Activated CD8-positive, alpha-beta memory T cell treated with anti-CD3 and anti-CD28 coated beads, Interleukin-2, amount 10 ng/mL, durations not matched to agents 7 days and 5 days (primary cell): ENCODE measurements at regions not wholly inside any gene's neighbourhood (a gene's known extent, or its start where the extent isn't known, plus 50 kb on each side); places are given as distances from the start of the nearest gene placed in this dataset.

Experiments
- ATAC-seq: fragments of 150-1000 bp; cut with Tn5 transposase; one replicate; pipeline ENCODE4 v1.10.0; 2021; ENCODE audit warnings: moderate library complexity
- CTCF ChIA-PET: fragments of 350-600 bp; sonication (Branson Sonifier 250); formaldehyde crosslinking; loops from one replicate; lab custom pipeline; 2021; ENCODE audit warnings: antibody characterized with exemption; lab: Charles Lee
- DNase-seq: peaks from one replicate; pipeline ENCODE4 v3.0.0-alpha.2; 2020
- H3K27ac Mint-ChIP-seq: one replicate; pipeline ENCODE4 v1.8.0; 2021; ENCODE audit warnings: mild to moderate bottlenecking, mixed read lengths
- H3K27me3 Mint-ChIP-seq: one replicate; pipeline ENCODE4 v1.8.0; 2021; ENCODE audit warnings: mixed read lengths
- H3K36me3 Mint-ChIP-seq: one replicate; pipeline ENCODE4 v1.8.0; 2021; ENCODE audit warnings: mild to moderate bottlenecking, mixed read lengths
- H3K4me1 Mint-ChIP-seq: one replicate; pipeline ENCODE4 v1.8.0; 2021; ENCODE audit warnings: mixed read lengths
- H3K4me3 Mint-ChIP-seq: one replicate; pipeline ENCODE4 v1.8.0; 2021; ENCODE audit warnings: mild to moderate bottlenecking, moderate library complexity, mixed read lengths
- H3K9me3 Mint-ChIP-seq: one replicate; pipeline ENCODE4 v1.8.0; 2022; ENCODE audit warnings: low read depth, mixed read lengths

DNA sequence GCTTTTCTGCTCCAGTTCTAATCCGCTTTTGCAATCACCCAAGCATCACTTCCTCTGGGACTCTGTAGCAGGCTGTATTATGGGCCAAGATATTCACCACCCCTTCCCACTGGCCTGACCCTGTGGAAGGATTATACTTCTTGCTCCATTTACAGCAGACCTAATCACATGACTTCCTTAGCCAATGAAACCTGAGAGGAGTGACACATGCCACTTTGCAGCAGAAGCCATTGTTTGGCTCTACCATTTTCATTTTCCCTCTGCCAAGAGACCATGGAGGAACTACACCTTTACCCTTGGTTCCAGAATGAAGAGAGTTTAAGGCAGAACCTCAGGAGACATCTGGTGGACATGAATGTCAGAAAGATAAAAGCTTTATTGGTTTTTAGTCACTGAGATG, 134.9 kb upstream of the HSD17B12 start:
- H3K36me3 Mint-ChIP-seq: no peaks in the 10 kb centered on the region
- CTCF ChIA-PET: interaction anchor here (0.9 kb wide), 1 partner anchor 27 kb away, joined by 3 read pairs; no protein-coding TSS in a partner anchor
- H3K4me3 Mint-ChIP-seq: no peak overlapping the region
- H3K4me1 Mint-ChIP-seq: no peaks in the 10 kb centered on the region
- DNase-seq (no peak), ATAC-seq (no peak)
- H3K27me3 Mint-ChIP-seq: peaks cover 49% of the 10 kb centered on the region
- H3K27ac Mint-ChIP-seq: no peak overlapping the region
- H3K9me3 Mint-ChIP-seq: no peaks in the 10 kb centered on the region

DNA sequence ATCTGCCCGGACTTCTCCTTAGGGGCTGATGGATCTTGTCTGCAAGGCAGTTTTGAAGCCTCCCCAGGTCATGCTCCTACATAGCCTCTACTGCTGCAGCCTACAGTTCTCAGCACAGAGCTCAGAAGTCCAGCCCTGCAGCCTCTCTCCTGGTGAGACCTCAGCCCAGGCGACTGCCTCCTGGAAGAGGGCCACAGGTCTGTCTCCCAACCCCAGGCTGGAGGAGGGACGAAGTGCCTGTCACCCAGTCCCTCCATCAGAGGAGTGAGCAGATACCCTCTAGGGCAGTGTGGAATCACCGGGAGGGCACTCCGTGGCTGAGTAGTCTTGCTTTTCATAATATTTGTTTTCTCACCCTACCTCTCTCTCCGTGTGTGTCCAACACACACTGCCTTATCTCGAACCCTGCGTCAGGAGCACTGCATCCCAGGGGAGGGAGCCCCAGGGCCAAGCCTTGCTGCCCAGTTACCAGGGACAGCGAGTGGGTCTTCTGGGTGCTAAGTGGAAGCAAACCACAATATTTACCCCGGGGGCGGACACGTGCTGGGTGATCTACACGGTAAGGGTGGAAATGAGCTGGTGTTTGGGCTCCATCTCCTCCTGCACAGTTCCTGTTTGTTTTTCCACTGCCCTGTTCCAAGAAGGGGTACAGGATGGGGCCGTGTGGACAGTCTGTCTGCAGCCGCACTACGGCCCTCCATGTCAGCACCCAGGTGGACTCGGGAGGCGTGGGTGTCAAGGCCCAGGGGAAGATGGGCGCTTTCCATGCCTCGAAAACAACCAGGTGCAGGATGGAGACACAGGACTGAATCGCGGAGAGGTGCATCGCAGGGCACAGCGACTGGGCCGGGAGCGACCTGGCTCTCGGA, 133.7 kb upstream of the HSD17B12 start:
- DNase-seq (no peak), ATAC-seq (no peak)
- Mint-ChIP-seq H3K27ac (no peak overlapping the region), H3K4me3 (no peak overlapping the region), H3K9me3 (no peaks in the 10 kb centered on the region), H3K36me3 (no peaks in the 10 kb centered on the region), H3K4me1 (no peaks in the 10 kb centered on the region), H3K27me3 (peaks cover 56% of the 10 kb centered on the region)
- CTCF ChIA-PET: interaction anchor here (0.9 kb wide), 1 partner anchor 26 kb away, joined by 3 read pairs; no protein-coding TSS in a partner anchor

DNA sequence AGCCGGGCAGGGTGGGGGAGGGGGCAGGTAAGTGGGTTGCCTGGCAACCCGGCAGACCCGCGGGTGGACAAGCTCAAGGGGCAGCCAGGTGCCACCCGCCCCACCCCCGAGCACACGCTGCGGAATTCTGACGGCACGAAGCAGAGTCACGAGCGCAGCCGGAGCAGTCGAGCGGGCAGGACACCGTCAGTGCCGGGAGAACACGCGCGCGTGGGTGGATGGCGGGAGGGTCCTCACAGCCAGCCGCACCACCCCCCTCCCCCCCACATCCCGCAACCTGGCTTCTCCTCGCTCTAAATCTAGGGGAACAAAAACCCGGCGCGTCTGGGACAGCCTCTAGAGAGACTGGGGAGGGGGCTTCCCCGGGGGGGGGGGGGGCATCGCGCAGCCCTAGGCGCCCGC, 133.1 kb upstream of the HSD17B12 start:
- CTCF ChIA-PET: no interaction called here
- H3K4me3 Mint-ChIP-seq: no peak overlapping the region
- H3K27me3 Mint-ChIP-seq: peaks cover 59% of the 10 kb centered on the region
- no peaks in the 10 kb centered on the region for H3K36me3 Mint-ChIP-seq
- H3K27ac Mint-ChIP-seq: no peak overlapping the region
- no peak for ATAC-seq
- no peak for DNase-seq
- H3K4me1 Mint-ChIP-seq: no peaks in the 10 kb centered on the region
- H3K9me3 Mint-ChIP-seq: no peaks in the 10 kb centered on the region

DNA sequence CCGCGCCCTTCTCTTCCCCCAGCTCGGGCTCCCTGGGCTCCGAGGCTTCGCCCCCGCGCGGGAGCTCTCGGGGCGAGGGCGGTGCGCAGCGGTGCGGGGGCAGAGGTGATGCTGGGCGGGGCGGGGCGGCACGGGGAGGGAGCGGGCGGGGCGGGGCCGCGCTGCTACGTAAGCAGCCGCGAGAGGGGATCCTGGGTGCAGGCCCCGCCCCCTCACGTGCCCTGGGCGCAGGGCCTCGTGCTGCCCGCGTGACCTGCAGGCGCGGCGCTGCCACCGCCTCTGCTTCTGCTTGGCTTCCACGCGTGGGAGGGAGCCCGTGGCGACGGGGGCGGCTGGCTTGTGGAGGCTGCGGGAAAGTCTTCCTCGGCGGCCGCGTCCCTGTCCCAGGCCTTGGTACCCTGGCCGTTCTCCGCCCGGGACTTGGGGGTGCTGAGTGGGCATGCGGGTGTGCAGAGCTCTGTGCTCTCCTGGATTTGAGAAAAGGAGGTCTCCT, 132.6 kb upstream of the HSD17B12 start:
- no peaks in the 10 kb centered on the region for H3K36me3 Mint-ChIP-seq
- ATAC-seq (no peak), DNase-seq (no peak)
- no peak overlapping the region for H3K4me3 Mint-ChIP-seq
- H3K4me1 Mint-ChIP-seq: no peaks in the 10 kb centered on the region
- CTCF ChIA-PET: no interaction called here
- H3K27me3 Mint-ChIP-seq: peaks cover 60% of the 10 kb centered on the region
- H3K9me3 Mint-ChIP-seq: no peaks in the 10 kb centered on the region
- no peak overlapping the region for H3K27ac Mint-ChIP-seq

DNA sequence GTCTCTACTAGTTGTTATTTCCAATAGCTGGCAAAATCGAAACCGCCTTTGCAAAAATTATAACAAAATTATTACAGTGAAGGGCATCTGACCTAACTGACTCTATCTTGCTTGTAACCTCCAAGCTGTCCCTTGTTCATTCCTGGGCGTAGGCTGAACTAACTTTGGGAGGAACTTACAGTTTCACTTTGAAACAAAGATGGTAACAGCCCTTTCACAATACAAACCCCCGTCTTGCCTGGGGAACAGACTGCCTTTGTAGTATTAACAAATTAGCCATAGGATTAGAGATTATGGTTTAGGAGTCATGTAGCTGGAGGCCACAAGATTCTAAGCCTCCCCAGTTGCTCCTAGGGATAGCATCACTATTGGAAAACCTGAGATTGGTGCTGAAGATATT, 131.6 kb upstream of the HSD17B12 start:
- CTCF ChIA-PET: no interaction called here
- H3K4me3 Mint-ChIP-seq: no peak overlapping the region

DNA sequence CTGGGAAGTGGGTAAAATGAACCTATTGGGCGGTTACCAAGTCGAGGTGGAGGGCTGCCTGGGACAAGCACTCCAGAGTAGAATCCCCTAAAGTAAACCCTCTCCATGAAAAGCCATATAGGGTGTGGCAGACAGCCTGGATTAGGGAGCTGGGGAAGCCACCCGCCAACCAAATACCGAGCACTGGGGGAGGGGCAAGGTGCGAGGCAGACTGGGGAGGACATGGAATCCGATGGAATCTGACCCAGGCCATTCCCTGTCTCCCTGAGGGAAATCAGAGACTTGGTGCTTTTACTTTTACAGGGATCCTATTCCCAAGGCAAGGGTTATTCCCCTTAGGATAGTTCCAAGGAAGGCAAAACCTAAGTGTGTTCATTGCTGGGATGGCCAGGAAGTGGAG, 130.9 kb upstream of the HSD17B12 start:
- Mint-ChIP-seq H3K27me3 (peaks cover 75% of the 10 kb centered on the region), H3K4me1 (peaks cover 9% of the 10 kb centered on the region), H3K4me3 (no peak overlapping the region), H3K27ac (no peak overlapping the region), H3K36me3 (no peaks in the 10 kb centered on the region), H3K9me3 (no peaks in the 10 kb centered on the region)
- DNase-seq: no peak
- ATAC-seq: no peak
- CTCF ChIA-PET: no interaction called here

More for the DNA sequence above, 131.6 kb upstream of the HSD17B12 start:
- no peak for ATAC-seq
- H3K4me1 Mint-ChIP-seq: peaks cover 7% of the 10 kb centered on the region
- no peaks in the 10 kb centered on the region for H3K9me3 Mint-ChIP-seq
- H3K36me3 Mint-ChIP-seq: no peaks in the 10 kb centered on the region
- peaks cover 68% of the 10 kb centered on the region for H3K27me3 Mint-ChIP-seq
- no peak for DNase-seq
- no peak overlapping the region for H3K27ac Mint-ChIP-seq

DNA sequence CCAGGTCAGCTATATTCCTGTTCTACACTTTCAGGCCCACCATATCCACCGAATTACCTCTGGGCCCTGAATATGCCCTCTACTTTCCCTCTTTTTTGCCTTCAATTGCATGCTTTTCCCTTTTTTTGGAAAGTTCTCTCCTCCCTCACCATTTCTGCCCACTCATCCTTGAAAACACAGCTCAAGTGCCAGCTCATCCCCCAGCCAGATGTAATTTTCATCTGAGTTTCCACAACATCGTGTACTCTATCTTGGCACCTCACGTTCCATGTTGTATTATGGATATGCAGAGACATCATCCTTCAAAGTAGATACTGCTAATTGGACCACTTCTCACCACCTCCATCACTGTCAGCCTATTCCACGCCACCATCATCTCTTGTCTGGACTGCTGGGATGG, 129.8 kb upstream of the HSD17B12 start:
- no peak for ATAC-seq
- CTCF ChIA-PET: interaction anchor here (1.3 kb wide), 1 partner anchor 14 kb away, joined by 5 read pairs; no protein-coding TSS in a partner anchor
- H3K36me3 Mint-ChIP-seq: no peaks in the 10 kb centered on the region
- H3K27me3 Mint-ChIP-seq: peaks cover 76% of the 10 kb centered on the region
- H3K9me3 Mint-ChIP-seq: no peaks in the 10 kb centered on the region
- H3K27ac Mint-ChIP-seq: no peak overlapping the region
- no peak overlapping the region for H3K4me3 Mint-ChIP-seq
- DNase-seq: no peak
- peaks cover 9% of the 10 kb centered on the region for H3K4me1 Mint-ChIP-seq

DNA sequence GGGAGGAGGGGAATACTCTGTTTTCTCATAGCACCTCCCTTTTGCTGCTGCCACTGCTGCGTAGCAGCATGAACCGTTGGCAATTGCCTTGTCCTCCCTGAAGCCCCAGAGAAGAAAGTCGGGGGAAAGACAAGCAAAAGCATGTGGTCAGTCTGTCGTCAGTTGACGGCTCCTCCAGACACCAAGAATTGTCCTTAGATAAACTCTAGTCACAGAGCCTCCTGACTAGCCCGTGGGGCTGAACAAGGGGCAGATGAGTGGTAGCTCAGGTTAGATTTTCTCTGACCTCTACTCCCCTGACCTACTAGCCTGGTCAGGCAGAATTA, 126.4 kb upstream of the HSD17B12 start:
- ATAC-seq (no peak), DNase-seq (no peak)
- H3K9me3 Mint-ChIP-seq: no peaks in the 10 kb centered on the region
- no peak overlapping the region for H3K4me3 Mint-ChIP-seq
- H3K4me1 Mint-ChIP-seq: peaks cover 14% of the 10 kb centered on the region
- no peaks in the 10 kb centered on the region for H3K36me3 Mint-ChIP-seq
- CTCF ChIA-PET: interaction anchor here (1.2 kb wide), 1 partner anchor 298 kb away, joined by 3 read pairs; no protein-coding TSS in a partner anchor
- H3K27ac Mint-ChIP-seq: no peak overlapping the region
- peaks cover 88% of the 10 kb centered on the region for H3K27me3 Mint-ChIP-seq

DNA sequence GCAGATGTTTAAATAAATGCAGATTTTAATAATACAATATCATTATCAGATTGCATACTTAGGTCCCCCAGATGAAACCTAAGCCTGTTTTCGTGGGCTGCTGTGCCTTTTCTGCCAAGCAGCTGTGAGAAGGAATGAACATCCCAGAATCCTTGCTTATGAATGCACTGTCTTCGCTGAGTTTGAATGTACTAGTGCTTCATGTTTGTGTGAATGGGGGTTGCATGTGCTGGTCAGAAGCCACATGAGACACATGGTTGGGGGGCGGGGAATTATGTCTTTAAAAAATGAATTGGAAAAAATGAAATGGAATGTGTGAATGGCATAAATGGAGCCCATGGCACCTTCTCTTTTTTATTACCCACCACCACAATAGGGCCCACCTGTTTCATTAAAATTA, 125.4 kb upstream of the HSD17B12 start:
- DNase-seq: no peak
- CTCF ChIA-PET: no interaction called here
- H3K27me3 Mint-ChIP-seq: peaks cover 92% of the 10 kb centered on the region
- no peak overlapping the region for H3K27ac Mint-ChIP-seq
- no peak for ATAC-seq
- no peaks in the 10 kb centered on the region for H3K36me3 Mint-ChIP-seq
- H3K9me3 Mint-ChIP-seq: no peaks in the 10 kb centered on the region
- no peak overlapping the region for H3K4me3 Mint-ChIP-seq
- H3K4me1 Mint-ChIP-seq: peaks cover 14% of the 10 kb centered on the region

DNA sequence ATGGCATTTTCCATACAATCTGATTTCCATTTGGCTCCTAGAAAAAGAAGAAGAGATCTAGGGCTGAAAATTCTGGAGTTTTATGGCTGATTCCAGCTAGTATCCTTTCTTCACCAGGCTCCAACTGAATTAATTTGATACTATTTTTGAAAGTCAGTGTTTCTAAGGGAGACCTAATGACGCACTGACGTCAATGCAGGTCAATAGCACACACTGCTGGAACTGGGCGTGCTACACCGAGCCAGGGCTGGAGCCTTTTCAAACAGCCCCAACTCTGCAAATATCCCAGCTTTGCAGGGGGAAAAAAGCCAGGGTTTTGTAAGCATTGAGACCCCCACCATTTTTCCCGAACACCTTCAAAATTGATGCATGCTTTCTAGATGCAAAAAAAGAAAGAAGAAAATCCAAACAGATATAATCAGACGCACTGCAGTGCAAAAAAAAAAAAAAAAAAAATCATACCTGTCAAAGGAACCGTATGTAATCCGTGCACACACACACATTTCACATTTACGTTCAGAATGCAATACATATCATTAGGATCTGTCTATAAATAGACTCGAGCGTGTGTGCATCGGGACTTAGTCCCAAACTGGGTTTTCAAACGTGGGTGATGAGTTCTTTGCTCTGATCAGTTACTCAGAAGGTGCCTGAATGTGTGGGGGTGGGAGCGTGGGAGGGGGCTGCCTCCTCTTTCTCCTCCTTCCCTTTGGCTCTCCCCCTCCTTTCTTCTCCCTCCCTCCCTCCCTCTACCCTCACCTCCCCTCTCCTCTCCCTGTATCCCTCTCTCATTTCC, 124.5 kb upstream of the HSD17B12 start:
- Mint-ChIP-seq H3K4me3 (no peak overlapping the region), H3K4me1 (peaks cover 14% of the 10 kb centered on the region), H3K27ac (no peak overlapping the region), H3K27me3 (peaks cover 92% of the 10 kb centered on the region), H3K9me3 (no peaks in the 10 kb centered on the region), H3K36me3 (no peaks in the 10 kb centered on the region)
- DNase-seq (no peak), ATAC-seq (no peak)
- CTCF ChIA-PET: no interaction called here

DNA sequence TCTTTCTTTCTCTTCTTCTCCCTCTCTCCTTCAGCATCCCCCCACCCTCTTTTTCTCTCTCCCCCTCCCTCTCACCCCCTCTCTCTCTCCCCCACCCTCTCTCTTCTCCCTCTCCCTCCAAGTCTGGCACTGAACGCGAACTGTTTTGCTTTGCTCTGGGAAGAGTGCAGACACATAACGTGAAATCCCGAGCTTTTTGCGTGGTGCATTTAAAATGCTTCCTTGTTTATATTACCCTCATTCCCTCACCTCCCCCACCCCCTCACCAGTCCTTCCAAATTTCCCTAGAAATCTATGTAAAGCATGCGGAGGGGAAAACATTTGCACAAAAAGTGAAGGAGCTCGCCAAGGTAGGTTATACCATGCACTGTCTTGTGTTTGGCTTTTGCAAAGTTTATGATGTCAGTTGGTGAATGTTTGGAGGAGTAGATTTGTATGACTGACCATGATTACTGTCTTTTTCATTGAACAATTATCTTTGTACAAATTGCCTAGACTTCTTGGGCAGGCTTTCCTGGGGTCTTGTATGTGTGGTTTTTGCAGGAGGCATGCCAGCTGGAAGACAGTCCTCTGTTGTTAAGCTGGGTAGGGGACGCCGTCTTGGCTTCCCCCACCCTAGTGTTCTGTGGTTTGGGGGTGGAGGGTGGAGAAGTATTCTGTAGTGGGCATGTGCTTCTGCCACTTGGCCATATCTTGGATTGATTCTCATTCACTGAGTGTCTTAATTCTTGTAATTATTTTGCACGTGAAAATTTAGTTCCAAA, 123.7 kb upstream of the HSD17B12 start:
- no peak overlapping the region for H3K4me3 Mint-ChIP-seq
- no peaks in the 10 kb centered on the region for H3K9me3 Mint-ChIP-seq
- no peak for ATAC-seq
- no peak for DNase-seq
- no peak overlapping the region for H3K27ac Mint-ChIP-seq
- peaks cover 87% of the 10 kb centered on the region for H3K27me3 Mint-ChIP-seq
- CTCF ChIA-PET: interaction anchor here (1.3 kb wide), 1 partner anchor 18 kb away, joined by 4 read pairs; no protein-coding TSS in a partner anchor
- H3K4me1 Mint-ChIP-seq: peaks cover 14% of the 10 kb centered on the region
- H3K36me3 Mint-ChIP-seq: no peaks in the 10 kb centered on the region

DNA sequence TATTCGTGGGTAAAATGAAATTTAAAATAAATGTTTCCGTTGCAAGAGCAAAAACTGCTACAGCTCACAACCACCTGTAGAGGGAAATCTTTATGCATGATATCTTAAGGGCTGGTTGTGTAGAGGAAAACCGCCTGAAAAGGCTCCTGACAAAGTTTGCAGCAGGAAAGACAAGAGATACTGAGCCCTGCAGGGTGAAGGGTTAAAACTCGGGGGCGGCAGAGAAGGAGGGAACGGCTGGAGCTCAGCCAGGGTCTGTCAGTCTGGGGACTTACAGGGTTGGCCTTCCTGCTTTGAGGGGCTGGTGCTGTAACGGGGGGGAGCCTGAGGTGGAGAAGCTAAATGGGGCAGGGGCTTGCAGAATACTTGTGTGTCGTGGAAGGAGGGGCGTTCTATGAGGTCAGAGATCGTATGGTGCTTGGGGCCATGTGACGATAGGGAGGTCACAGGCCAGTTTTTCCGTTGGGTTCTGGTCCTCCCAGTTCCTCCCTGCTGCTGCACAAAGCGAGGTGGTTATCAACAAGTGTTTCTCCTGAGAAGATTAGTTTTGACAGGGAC, 122.9 kb upstream of the HSD17B12 start:
- CTCF ChIA-PET: interaction anchor here (1.3 kb wide), 1 partner anchor 17 kb away, joined by 4 read pairs; no protein-coding TSS in a partner anchor
- Mint-ChIP-seq H3K4me1 (peaks cover 14% of the 10 kb centered on the region), H3K4me3 (no peak overlapping the region), H3K9me3 (no peaks in the 10 kb centered on the region), H3K27ac (no peak overlapping the region), H3K36me3 (no peaks in the 10 kb centered on the region), H3K27me3 (peaks cover 86% of the 10 kb centered on the region)
- ATAC-seq: no peak
- DNase-seq: no peak

DNA sequence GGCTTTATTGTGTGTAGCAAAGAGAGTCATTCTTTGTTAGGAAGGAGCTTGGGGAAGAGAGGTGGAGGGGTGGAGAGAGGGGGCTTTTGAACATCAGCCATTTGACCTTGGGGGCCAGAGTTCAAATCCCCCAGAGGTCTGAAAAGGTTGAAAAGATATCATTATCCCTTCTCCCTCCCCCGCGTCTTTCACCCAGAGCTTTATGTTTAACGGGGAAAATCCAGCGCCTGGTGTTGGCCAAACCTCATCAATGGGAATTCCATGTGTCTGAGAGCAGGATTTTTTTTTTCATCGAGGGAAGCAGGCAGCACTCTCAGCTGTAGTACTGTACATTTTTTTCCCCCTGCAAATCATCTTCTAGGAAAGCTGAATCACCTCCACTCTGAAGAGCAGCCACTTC, 122.4 kb upstream of the HSD17B12 start:
- peaks cover 85% of the 10 kb centered on the region for H3K27me3 Mint-ChIP-seq
- H3K36me3 Mint-ChIP-seq: no peaks in the 10 kb centered on the region
- H3K27ac Mint-ChIP-seq: no peak overlapping the region
- H3K4me3 Mint-ChIP-seq: no peak overlapping the region
- CTCF ChIA-PET: no interaction called here
- peaks cover 12% of the 10 kb centered on the region for H3K4me1 Mint-ChIP-seq
- ATAC-seq (no peak), DNase-seq (no peak)
- H3K9me3 Mint-ChIP-seq: no peaks in the 10 kb centered on the region
